ENCODE measurements at regions not wholly inside any gene's neighbourhood (a gene's known extent, or its start where the extent isn't known, plus 50 kb on each side); places are given as distances from the start of the nearest gene placed in this dataset.
A peak's percentile ranks its signal among the peaks of the same experiment; 100 is the strongest.

DNA sequence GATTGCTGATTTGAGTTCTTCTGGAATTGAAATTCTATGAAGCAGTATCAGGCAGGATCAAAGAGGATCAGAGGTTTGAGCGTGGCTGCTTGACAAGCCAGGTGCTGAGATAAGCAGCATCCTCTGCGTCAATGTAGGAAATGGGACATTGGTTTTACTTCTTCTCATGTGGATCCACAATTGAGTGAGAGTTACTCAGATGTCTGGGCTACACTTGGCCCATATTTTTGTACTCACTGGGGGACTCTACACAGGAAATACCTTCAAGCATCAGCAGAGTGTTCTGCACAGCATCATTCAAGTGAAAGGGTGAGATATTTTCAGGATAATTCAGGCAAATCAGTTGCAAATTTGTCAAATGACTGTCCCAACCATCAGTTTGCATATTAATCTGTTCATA is 613.9 kb upstream of the ARID1B start:
- DNase-seq (ENCODE audit: low read depth, low spot score) = peak; percentile 34
- H3K4me3 ChIP-seq (ENCODE audit: low read length) = no peak overlapping the region

DNA sequence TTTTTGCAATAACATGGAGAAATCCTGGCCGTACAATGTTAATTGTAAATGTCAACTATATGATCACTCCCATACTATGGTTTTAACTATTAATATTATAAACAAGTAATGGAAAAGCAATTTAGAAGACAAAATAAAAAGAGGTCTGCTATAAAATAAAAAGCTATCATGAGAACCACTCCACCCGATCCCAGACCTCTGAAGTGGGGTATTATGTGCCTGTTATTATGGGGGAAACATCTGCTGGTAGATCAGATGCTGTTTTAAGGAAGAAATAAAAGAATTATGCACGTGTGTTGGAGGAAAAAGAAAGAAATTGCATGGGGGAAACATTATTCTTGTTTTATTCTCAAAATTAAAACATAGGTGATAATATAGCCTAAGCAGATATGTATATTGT is 615.7 kb upstream of the ARID1B start:
- no peak for DNase-seq (ENCODE audit: low read depth, low spot score)
- H3K4me3 ChIP-seq (ENCODE audit: low read length) = no peak overlapping the region

DNA sequence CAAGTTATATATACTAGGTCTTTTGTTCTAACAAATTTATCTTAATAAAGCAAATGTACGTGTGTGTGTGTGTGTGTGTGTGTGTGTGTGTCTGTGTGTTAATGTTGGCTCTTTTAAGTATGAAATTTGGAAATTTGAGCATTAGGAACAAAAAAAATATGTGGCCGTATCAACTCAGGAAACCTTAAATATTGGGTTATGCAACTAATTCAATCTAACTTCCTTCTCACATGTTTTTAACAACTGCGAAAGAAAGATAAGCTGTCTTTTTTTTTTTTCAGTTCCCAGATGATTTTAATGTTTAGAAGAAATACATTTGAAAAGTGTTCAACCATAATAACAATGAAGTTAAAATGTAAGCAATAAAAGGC is 616.4 kb upstream of the ARID1B start:
- no peak for DNase-seq (ENCODE audit: low read depth, low spot score)
- H3K4me3 ChIP-seq (ENCODE audit: low read length) = no peak overlapping the region

DNA sequence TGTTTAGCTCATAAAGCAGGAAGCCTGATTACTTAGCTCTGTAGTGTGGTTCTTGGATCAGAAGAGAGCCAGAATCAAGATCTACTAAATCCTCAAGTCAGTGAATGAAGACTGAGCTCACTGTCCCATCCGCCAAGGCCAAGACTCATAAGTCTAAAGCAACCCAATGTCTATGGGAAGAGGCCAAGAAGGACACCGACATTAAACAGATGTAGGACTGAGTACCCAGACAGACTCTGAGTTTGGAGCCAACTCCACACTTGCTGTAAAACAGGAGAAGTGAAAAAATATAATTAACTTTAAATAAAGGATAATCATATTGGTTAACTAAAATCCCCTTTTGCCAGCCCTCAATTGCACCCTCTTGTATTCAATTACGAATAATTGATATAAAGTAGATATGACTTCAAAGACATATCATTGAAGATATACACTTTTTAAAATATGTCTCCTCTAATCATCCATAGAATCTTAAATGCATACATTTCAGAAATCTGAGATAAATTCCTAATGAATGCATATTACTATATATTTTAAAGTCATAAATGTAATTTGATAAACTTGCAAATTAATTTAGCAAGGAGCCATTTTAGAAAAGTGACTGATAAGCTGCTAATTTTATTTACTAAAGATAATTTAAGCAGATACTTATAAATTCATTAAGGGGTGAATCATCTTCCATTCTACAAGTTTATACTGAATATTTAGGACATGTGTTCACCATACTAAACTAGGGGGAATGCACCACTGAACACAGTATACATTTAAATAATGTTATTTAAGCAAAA is 617.0 kb upstream of the ARID1B start:
- no peak for DNase-seq (ENCODE audit: low read depth, low spot score)
- H3K4me3 ChIP-seq (ENCODE audit: low read length) = no peak overlapping the region

DNA sequence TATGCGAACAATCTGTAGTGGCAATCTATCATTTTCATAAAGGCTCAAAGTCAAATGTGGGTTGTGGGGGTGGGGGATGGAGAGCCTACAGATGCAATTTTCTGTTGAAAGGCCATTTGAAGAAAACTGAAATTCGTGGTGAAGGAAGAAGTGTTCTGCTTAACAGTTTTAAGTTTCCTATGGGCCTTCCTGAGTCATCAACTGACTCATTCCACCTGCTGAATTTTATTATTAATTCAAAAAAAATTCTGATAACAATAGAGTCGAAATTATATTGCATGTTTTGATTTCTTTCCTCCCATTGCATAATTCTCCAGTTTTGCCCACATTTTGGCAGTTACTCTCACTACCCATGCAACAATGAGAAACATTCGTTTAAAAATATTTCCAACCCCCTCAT is 622.3 kb upstream of the ARID1B start:
- DNase-seq (ENCODE audit: low read depth, low spot score) = no peak
- H3K4me3 ChIP-seq (ENCODE audit: low read length) = no peak overlapping the region

DNA sequence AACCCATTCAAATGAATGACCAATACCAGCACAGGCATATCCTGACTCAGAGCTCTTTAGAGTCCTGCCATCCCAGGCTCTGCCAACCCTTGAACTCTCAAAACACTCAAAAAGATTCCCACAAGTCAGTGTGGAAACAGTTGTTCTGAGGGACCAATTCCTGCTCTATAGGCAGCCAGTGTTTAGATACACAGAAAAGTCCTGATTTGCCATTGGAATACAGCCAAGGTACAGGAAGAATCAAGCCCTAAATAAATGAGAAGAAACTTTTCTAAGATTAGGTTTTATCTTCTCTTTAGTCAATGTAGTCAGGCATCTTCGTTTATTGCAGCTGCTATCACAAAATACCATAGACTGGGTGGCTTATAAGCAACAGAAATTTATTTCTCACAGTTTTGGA is 626.8 kb upstream of the ARID1B start:
- no peak for DNase-seq (ENCODE audit: low read depth, low spot score)
- H3K4me3 ChIP-seq (ENCODE audit: low read length) = no peak overlapping the region

DNA sequence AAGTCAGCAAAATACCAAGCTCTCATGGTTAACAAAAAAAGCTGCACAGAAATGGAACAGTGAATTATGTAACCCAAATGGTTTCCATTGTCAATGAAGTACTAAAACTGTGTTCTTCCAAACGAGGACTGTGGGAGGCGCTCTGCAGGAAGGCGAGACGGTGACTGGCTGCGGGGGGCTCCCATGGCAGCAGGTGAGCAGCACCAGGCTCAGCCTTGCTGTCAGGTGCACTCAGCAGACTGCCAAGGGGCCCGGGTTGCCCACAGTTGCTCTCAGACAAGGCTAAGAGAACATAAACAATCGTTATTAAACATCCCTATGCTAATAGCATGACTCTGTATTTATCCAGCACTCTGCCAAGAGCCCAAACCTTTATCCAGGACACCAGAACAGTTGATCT is 630.3 kb upstream of the ARID1B start:
- DNase-seq (ENCODE audit: low read depth, low spot score) = no peak
- H3K4me3 ChIP-seq (ENCODE audit: low read length) = no peak overlapping the region

DNA sequence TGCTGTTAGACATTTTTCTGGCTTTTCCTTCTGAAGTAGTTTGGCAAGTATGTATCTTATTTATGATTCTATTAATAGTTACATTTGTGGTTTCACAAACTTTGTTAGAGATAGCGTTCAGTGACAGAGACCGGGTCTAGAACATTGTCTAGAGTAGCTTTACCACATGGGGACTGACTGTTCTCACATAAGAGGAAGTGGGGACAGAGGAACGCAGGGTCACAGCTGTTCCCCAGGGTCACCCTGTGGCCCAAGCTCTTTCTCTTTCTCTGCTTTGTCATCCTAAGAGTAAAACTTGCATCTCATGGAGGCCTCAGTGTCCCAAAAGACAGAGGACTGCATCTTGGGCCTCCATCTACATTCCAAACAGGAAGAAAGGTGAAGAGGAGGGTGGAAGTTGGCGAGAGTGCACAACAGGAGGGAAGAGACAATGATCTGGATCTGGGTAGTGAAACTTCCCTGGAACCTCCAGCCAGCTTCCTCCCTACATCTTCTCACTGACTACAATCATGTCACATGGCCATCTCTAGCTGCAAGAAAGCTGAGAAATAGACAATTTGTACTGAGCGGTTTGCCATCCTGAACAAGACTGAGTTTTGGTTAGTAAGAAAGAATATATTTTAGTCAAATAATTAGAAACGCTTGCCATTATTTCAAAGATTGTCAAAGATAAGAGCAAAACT is 645.8 kb upstream of the ARID1B start:
- DNase-seq (ENCODE audit: low read depth, low spot score) = no peak
- no peak overlapping the region for H3K4me3 ChIP-seq (ENCODE audit: low read length)

DNA sequence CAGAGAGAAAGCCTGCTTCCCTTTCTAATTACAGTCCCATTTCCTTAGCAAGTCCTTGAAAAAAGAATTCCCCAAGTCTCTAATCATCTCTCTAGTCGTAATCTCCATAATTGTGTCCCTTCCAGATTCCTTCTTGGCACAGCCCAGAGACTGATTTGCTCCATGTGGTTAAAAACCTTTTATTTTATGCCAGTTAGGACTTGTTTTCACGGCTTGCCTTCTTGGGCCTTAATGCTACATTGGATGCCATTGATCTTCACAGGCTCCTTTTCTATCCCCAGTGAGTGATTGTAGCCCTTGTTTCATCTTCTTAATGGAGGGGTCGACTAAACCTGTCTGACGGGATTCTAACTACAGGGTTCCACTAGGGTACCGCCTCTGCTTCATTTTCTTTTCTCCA is 650.6 kb upstream of the ARID1B start:
- no peak for DNase-seq (ENCODE audit: low read depth, low spot score)

DNA sequence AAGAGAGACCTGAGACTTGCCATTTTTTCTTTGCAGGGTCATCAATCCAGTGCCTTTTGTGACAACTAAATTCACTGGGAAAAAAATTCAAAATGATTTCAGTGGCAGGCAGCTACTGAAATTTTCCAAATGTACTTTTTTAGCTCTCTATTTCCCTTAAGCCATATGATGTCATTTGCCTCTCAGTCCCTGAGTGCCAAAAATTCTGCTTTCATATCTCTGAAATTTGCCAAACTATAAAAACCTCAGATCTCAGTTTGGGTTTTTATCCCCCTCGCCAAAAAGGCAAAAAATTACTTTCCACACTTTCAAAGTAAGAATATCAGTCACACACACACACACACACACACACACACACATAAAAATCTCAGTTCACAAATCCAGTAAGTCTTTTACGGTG is 651.3 kb upstream of the ARID1B start:
- H3K4me3 ChIP-seq (ENCODE audit: low read length) = no peak overlapping the region
- no peak for DNase-seq (ENCODE audit: low read depth, low spot score)

More for the DNA sequence above, 650.6 kb upstream of the ARID1B start:
- no peak overlapping the region for H3K4me3 ChIP-seq (ENCODE audit: low read length)

DNA sequence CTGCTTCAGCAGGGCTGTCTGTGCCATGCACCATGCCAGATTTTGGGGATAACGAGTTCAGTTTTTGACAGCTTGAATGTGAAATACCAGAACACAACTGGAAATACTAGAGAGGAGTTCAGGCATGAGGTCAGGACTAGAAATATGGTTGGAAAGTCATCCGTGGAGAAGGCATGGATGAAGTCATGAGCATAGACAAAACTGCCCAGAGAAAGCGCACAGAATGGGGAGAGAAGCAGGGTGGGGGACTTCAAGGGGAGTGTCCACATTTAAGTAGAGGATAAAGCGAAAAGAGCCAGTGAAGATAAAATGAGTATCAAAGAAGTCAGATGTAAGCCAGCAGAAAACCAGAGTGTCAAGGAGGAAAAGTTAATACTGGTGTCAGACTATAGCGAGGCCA is 653.4 kb upstream of the ARID1B start:
- H3K4me3 ChIP-seq (ENCODE audit: low read length) = no peak overlapping the region
- no peak for DNase-seq (ENCODE audit: low read depth, low spot score)

DNA sequence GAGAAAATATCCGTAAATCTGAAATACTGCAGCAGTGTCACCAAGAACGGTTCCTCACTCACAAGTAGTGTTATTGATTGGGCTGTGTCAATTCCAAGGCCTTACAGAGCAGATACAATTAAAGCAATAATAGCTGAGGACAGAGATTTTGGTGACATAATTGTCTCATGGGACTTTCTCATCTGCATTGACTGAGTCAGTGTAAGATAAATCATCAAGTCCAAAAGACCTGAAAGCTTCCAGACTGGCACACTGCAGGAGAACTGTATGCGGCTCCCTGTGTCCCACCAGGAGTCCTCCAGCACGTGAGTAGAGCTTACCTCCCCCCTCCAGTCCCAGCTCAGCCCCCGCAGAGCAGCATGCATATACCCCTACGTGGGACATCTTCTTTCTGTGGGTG is 655.2 kb upstream of the ARID1B start:
- DNase-seq (ENCODE audit: low read depth, low spot score) = no peak
- H3K4me3 ChIP-seq (ENCODE audit: low read length) = no peak overlapping the region

DNA sequence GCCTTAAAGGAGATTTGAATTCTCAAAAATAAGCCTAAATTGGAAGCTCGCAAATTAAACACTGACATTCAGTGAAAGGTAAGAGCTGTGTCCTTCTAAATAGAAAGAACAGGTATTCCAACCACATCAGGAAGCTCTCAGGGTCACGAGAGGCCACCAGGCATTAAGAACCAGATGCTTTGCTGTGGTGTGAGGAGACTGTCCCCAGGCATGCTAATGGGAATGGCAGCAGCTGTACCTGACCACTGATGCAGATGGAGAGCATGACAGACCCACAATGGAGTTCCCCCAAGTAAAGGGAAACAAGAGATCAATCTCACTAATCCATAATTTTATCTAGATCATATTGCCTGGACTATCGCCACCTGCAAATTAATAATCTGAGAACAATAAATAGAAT is 658.9 kb upstream of the NOX3 start:
- no peak for DNase-seq (ENCODE audit: low read depth, low spot score)
- H3K4me3 ChIP-seq (ENCODE audit: low read length) = no peak overlapping the region

DNA sequence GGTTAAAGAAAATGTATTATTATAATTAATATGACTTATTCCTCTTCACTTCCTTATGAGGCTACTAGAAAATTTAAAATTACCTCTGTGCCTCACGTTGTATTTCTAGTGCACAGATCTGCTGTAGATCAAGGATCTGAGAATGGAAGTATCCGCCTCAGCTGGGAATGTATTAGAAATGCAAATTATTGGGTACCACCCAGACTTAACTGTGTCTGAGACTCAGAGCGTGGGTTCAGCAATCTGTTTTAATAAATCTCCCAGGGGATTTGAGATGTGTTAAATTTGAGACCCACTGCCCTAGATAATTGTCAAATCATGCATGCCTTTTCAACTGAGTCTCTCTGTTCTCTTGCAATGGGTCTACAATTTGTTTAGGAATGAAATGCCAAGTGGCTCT is 658.0 kb upstream of the NOX3 start:
- no peak overlapping the region for H3K4me3 ChIP-seq (ENCODE audit: low read length)
- DNase-seq (ENCODE audit: low read depth, low spot score) = no peak

DNA sequence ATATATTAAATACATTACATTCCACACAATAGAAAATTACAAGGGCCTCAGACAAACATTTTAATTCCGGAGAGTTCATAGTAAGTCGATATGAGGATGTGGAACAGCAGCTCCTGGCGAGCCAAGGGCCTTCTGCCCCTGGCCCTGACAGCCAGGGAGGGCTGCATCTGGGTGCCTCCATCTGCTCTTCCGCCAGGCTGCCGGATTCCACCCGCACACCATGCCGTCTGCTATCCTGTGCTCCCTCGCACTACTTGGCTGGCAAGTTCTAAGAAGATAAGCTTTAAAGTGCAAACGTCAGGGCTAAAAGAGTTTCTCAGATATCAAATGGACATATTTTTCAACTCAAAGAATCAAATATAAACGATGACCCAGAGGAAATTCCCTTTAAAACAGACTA is 656.3 kb upstream of the NOX3 start:
- DNase-seq (ENCODE audit: low read depth, low spot score) = no peak
- no peak overlapping the region for H3K4me3 ChIP-seq (ENCODE audit: low read length)

DNA sequence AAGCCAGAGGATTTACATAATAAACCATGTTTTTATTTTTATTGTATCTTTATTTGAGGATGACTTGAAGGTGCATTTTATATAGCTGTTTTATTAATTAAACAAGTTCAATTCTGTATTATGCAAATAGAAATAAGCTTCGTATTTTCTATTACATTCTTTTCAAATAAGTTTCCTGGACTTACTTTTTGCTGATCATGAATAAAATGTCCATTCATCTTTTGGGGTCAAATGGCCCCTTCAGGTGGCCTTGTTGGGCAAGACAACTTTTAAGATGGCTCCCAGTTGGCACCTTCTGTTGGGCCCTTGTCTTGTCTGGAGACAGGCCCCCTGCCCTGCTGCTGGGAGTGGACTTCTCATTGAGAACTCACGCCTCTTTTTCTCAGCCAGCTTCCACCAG is 654.6 kb upstream of the NOX3 start:
- DNase-seq (ENCODE audit: low read depth, low spot score) = no peak
- H3K4me3 ChIP-seq (ENCODE audit: low read length) = no peak overlapping the region

DNA sequence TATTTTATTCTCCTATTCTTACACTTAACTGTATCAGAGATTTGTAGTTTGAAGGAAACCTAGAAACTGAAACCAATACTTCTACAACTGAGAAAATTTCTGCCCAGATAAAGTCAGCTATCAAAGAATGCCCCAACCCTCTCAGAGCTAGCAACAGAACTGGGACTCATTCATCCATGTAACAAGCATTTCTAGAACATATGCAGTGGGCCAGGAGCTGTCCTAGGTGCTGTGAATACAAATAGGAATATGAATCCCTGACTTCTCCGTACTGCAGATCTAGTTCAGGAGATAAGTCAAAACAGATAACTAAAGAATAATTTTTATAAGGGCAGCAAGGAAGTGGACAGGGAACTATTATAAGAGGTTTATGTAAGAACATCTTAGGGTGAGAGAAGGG is 654.1 kb upstream of the NOX3 start:
- no peak for DNase-seq (ENCODE audit: low read depth, low spot score)

DNA sequence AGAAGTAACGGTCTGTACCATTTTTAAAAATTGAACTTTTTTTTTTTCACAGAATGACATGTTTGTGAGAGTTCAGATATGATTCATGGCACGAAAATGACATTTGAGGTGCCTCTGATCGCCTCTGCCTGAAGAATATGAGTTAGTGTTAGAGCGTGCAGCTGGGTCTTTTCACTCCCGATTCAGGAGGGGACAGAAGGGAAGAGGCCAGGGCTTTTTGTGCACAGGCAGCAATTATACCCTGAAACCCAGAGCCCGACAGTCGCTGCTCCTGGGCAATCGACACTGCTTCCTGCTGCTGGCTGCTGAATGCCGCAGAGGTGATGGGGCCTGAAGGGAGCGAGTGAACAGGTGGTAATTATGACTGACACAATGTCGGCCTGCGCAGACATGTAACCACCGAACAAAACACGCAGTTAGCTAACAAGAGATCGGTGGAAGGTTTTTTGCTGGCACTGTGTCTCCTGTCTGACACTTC is 652.0 kb upstream of the NOX3 start:
- DNase-seq (ENCODE audit: low read depth, low spot score) = no peak
- no peak overlapping the region for H3K4me3 ChIP-seq (ENCODE audit: low read length)

More for the DNA sequence above, 654.1 kb upstream of the NOX3 start:
- no peak overlapping the region for H3K4me3 ChIP-seq (ENCODE audit: low read length)

DNA sequence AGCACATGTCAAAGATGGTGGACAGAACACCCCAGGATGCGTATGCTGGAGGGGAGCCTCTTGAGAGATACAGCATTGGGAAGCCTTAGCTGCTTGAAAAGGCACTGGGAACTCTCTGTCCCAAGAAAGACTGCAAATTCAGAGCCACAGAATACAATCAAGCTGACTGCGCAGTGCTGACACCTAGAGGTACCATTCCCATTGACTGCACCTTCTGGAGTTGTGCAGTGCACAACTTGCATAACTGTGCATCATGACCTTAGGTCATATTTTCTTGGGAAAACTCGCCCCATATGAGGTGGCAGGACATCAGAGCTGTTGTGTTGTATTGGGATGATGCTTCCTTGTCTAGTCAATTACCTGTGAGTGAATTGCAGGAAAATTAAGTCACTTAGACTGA is 646.5 kb upstream of the NOX3 start:
- DNase-seq (ENCODE audit: low read depth, low spot score) = no peak
- H3K4me3 ChIP-seq (ENCODE audit: low read length) = no peak overlapping the region

DNA sequence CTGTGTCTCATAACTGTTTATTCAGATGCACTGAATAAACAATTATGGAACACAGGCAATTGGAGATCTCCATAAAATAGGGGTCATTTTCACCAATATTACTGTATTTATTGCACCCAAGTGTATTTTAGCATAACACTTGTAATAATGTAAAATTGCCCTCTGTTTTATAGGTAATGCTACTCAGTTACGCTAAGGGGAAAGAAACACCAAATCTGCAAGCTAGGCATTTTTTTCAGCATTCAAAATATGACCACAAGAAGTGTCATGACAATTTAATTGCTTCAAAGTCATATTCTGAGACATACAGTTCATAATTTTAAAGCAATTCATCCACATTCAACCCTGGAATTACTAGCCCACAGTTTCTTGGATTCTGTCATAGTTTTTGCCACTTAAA is 643.2 kb upstream of the NOX3 start:
- no peak overlapping the region for H3K4me3 ChIP-seq (ENCODE audit: low read length)
- no peak for DNase-seq (ENCODE audit: low read depth, low spot score)

DNA sequence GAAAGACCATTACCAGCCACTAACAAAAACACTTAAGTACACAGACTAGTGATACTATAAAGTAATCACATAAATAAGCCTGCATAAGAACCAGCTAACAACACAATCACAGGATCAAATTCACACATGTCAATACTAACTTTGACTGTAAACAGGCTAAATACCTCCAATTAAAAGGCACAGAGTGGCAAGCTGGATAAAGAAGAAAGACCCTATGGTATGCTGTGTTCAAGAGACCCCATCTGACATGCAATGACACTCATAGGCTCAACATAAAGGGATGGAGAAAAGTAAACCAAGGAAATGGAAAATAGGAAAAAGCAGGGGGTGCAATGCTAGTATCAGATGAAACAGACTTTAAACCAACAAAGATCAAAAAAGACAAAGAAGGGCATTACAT is 631.8 kb upstream of the NOX3 start:
- DNase-seq (ENCODE audit: low read depth, low spot score) = no peak
- H3K4me3 ChIP-seq (ENCODE audit: low read length) = no peak overlapping the region

All from Jurkat, Clone E6-1 (cell line).